ENCODE measurements at regions not wholly inside any gene's neighbourhood (a gene's known extent, or its start where the extent isn't known, plus 50 kb on each side); places are given as distances from the start of the nearest gene placed in this dataset.
A peak's percentile ranks its signal among the peaks of the same experiment; 100 is the strongest.

DNA sequence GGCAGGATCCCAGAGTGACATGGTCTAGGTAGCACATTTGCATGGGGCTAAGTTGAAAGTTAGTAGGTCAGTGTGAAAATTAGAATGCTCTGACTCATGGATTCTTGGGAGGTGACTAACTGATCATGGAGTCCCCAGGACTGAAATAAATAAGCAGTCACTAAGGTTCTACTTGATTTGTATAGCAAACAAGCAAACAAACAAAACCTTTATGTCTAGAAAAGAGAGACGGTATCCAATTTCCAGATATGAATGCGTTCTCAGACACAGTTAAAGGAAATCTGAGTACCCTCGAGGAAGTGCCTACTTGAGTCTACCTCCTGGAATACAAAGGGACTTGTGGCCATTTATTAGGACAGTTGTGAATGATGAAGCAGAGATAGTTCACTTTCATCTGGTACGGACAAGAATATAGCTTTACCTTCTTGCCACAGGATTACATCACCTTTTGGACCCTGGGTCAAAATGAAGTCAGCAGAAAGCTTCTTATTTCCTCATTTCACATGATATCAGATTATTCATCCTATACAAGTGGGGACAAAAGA, 54.3 kb upstream of the AGPS start:
- Mint-ChIP-seq H3K27me3 (no peaks in the 10 kb centered on the region), H3K27ac (peak overlapping the region; percentile 5), H3K9me3 (ENCODE audit: low read depth) (no peaks in the 10 kb centered on the region), H3K36me3 (ENCODE audit: insufficient read depth) (peaks cover 4% of the 10 kb centered on the region), H3K4me3 (ENCODE audit: low read depth) (no peak overlapping the region), H3K4me1 (ENCODE audit: low read depth) (peaks cover 17% of the 10 kb centered on the region)
- no peak for DNase-seq (ENCODE audit: low spot score, unreplicated experiment)
- TF ChIP-seq, protein P1, sequence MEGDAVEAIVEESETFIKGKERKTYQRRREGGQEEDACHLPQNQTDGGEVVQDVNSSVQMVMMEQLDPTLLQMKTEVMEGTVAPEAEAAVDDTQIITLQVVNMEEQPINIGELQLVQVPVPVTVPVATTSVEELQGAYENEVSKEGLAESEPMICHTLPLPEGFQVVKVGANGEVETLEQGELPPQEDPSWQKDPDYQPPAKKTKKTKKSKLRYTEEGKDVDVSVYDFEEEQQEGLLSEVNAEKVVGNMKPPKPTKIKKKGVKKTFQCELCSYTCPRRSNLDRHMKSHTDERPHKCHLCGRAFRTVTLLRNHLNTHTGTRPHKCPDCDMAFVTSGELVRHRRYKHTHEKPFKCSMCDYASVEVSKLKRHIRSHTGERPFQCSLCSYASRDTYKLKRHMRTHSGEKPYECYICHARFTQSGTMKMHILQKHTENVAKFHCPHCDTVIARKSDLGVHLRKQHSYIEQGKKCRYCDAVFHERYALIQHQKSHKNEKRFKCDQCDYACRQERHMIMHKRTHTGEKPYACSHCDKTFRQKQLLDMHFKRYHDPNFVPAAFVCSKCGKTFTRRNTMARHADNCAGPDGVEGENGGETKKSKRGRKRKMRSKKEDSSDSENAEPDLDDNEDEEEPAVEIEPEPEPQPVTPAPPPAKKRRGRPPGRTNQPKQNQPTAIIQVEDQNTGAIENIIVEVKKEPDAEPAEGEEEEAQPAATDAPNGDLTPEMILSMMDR (IDR thresholded peaks at IDR 0.05; ENCODE audit: unreplicated experiment): no peak

DNA sequence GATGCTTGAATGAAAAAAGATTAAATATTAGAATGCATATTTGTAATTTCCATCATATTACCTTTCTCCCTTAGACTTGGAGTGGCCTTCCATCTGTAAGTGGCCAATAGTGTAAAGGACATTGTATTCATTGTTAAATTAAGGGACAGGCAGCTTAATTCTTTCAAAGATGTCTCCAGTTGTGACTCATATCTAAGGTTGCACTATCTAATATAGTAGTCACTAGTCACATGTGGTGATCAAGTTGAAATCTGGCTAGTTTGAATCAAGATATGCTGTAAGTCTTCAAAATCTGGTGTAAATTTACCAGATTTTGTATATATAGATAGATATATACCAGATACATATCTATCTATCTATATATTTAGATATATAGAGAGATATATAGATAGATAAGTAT, 52.4 kb upstream of the AGPS start:
- H3K4me3 Mint-ChIP-seq (ENCODE audit: low read depth): no peak overlapping the region
- H3K36me3 Mint-ChIP-seq (ENCODE audit: insufficient read depth): peaks cover 4% of the 10 kb centered on the region
- H3K9me3 Mint-ChIP-seq (ENCODE audit: low read depth): no peaks in the 10 kb centered on the region
- peaks cover 16% of the 10 kb centered on the region for H3K4me1 Mint-ChIP-seq (ENCODE audit: low read depth)
- no peak for DNase-seq (ENCODE audit: low spot score, unreplicated experiment)
- TF ChIP-seq, protein P1 (IDR thresholded peaks at IDR 0.05; ENCODE audit: unreplicated experiment): no peak
- H3K27ac Mint-ChIP-seq: no peak overlapping the region
- H3K27me3 Mint-ChIP-seq: no peaks in the 10 kb centered on the region

DNA sequence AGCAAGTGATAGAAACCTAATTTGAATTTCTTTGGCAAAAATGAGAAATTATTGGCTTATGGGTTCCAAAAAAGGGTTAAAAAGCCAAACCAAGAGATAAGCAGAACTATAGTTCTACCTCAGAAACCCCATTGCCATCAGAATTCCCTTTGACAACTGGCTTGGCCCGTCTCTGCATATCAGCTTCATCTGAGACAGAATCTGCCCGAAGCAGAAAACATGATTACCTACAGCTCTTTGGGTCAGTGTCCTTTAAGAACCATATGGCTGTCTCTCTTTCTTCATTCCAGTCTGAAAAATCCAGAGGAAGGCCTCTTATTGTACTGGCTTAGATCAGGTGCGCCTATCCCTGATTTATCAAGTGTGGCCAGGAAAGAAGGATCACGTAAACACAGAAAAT, 49.8 kb upstream of the AGPS start:
- Mint-ChIP-seq H3K4me3 (ENCODE audit: low read depth) (no peak overlapping the region), H3K27me3 (no peaks in the 10 kb centered on the region), H3K9me3 (ENCODE audit: low read depth) (no peaks in the 10 kb centered on the region), H3K27ac (no peak overlapping the region), H3K36me3 (ENCODE audit: insufficient read depth) (peaks cover 1% of the 10 kb centered on the region), H3K4me1 (ENCODE audit: low read depth) (peaks cover 15% of the 10 kb centered on the region)
- TF ChIP-seq, protein P1 (IDR thresholded peaks at IDR 0.05; ENCODE audit: unreplicated experiment): no peak
- DNase-seq (ENCODE audit: low spot score, unreplicated experiment): no peak

Data from progenitor cell of endocrine pancreas (in vitro differentiated cells).